ENCODE measurements at regions not wholly inside any gene's neighbourhood (a gene's known extent, or its start where the extent isn't known, plus 50 kb on each side); places are given as distances from the start of the nearest gene placed in this dataset.

- H3K36me3 ChIP-seq, result no peaks in the 10 kb centered on the region
- H3K9me3 ChIP-seq, result no peaks in the 10 kb centered on the region
- no peaks in the 10 kb centered on the region for H3K4me1 ChIP-seq
- intact Hi-C loops (cut with DNase I; ENCODE audit: low total_unique reads), result no loop called here
- no peak overlapping the region for H3K27ac ChIP-seq
- no peaks in the 10 kb centered on the region for H3K27me3 ChIP-seq
- H3K4me3 ChIP-seq, result no peak overlapping the region
- TF ChIP-seq, protein P1, sequence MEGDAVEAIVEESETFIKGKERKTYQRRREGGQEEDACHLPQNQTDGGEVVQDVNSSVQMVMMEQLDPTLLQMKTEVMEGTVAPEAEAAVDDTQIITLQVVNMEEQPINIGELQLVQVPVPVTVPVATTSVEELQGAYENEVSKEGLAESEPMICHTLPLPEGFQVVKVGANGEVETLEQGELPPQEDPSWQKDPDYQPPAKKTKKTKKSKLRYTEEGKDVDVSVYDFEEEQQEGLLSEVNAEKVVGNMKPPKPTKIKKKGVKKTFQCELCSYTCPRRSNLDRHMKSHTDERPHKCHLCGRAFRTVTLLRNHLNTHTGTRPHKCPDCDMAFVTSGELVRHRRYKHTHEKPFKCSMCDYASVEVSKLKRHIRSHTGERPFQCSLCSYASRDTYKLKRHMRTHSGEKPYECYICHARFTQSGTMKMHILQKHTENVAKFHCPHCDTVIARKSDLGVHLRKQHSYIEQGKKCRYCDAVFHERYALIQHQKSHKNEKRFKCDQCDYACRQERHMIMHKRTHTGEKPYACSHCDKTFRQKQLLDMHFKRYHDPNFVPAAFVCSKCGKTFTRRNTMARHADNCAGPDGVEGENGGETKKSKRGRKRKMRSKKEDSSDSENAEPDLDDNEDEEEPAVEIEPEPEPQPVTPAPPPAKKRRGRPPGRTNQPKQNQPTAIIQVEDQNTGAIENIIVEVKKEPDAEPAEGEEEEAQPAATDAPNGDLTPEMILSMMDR (IDR thresholded peaks at IDR 0.05), result no peak
- TF ChIP-seq POLR2AphosphoS5 (IDR thresholded peaks at IDR 0.05), result no peak
- no peak for TF ChIP-seq POLR2A (IDR thresholded peaks at IDR 0.05)
- no peak for DNase-seq (ENCODE audit: low spot score in 2 of 2)
These were observed 515.8 kb downstream of the SLITRK6 start for GRCh38 chr13:85283408-85283807.

DNA sequence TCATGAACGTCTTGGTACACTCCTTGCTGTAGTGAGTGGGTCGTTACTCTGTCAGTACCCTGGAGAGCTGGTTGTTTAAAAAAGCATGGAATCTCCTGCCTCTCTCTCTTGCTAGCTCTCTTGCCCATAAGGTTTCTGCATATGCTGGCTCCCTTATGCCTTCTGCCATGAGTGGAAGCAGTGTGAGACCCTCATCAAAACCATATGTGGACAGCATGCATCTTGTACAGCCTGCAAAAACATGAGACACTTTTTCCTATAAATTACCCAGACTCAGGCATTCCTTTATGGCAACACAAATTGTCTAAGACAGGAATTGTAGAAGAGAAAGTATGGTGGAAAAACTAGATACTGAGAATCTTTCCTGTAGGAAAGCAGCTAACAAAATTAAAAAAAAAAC lies 516.3 kb downstream of the SLITRK6 start:
- H3K27me3 ChIP-seq, result no peaks in the 10 kb centered on the region
- H3K4me3 ChIP-seq, result no peak overlapping the region
- no peak for TF ChIP-seq POLR2A (IDR thresholded peaks at IDR 0.05)
- TF ChIP-seq, protein P1 (IDR thresholded peaks at IDR 0.05), result no peak
- no peak for TF ChIP-seq POLR2AphosphoS5 (IDR thresholded peaks at IDR 0.05)
- DNase-seq (ENCODE audit: low spot score in 2 of 2), result no peak
- H3K4me1 ChIP-seq, result no peaks in the 10 kb centered on the region
- no peaks in the 10 kb centered on the region for H3K36me3 ChIP-seq
- H3K27ac ChIP-seq, result no peak overlapping the region
- intact Hi-C loops (cut with DNase I; ENCODE audit: low total_unique reads), result no loop called here
- H3K9me3 ChIP-seq, result no peaks in the 10 kb centered on the region

GRCh38 chr13:85278851-85279250 lies 520.4 kb downstream of the SLITRK6 start:
- H3K27me3 ChIP-seq, result no peaks in the 10 kb centered on the region
- DNase-seq (ENCODE audit: low spot score in 2 of 2), result no peak
- H3K27ac ChIP-seq, result no peak overlapping the region
- H3K36me3 ChIP-seq, result no peaks in the 10 kb centered on the region
- no peak overlapping the region for H3K4me3 ChIP-seq
- no peaks in the 10 kb centered on the region for H3K4me1 ChIP-seq
- H3K9me3 ChIP-seq, result no peaks in the 10 kb centered on the region
- intact Hi-C loops (cut with DNase I; ENCODE audit: low total_unique reads), result no loop called here
- TF ChIP-seq POLR2AphosphoS5 (IDR thresholded peaks at IDR 0.05) (no peak), POLR2A (IDR thresholded peaks at IDR 0.05) (no peak)
- TF ChIP-seq, protein P1 (IDR thresholded peaks at IDR 0.05), result no peak

DNA sequence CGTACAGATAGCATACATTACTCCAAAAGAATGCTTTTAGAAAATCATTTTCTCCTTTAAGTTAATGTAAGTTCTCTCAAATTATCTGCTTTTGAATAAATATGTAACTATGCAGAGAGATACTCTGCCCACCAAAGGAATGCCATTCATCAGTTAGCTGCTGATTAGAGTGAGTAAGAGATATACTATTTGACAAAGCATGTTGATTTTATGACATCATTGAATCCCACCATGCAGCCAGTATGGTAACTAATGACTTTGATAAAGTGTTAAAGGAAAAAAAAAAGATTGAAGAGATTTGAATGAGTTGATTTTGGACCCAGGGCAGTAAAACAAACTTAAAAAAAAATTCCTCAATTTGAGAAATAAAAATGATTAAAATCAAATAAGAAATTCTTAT lies 521.5 kb downstream of the SLITRK6 start:
- intact Hi-C loops (cut with DNase I; ENCODE audit: low total_unique reads), result no loop called here
- TF ChIP-seq POLR2AphosphoS5 (IDR thresholded peaks at IDR 0.05) (no peak), POLR2A (IDR thresholded peaks at IDR 0.05) (no peak)
- TF ChIP-seq, protein P1 (IDR thresholded peaks at IDR 0.05), result no peak
- no peaks in the 10 kb centered on the region for H3K4me1 ChIP-seq
- H3K36me3 ChIP-seq, result no peaks in the 10 kb centered on the region
- DNase-seq (ENCODE audit: low spot score in 2 of 2), result no peak
- H3K9me3 ChIP-seq, result no peaks in the 10 kb centered on the region
- H3K4me3 ChIP-seq, result no peak overlapping the region
- no peaks in the 10 kb centered on the region for H3K27me3 ChIP-seq
- H3K27ac ChIP-seq, result no peak overlapping the region

DNA sequence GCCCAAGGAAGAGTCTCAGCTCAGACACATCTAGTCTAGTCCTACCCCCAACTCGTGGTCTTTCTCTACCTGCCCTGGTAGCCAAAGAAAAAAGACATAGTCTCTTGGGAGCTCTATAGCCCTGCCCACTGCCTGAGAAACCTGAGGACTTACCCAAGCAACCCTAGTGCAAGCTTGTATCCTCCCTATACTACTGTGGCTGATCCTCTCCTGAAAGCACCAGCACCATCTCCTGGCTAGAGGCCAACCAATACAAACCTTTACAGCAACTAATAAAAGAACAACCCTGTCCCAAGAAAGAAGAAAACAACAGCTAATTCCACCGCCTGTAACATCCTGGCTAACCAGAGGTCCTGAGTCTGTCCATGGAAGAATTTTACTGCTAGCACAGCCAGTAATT lies 532.4 kb downstream of the SLITRK6 start:
- intact Hi-C loops (cut with DNase I; ENCODE audit: low total_unique reads), result no loop called here
- H3K36me3 ChIP-seq, result no peaks in the 10 kb centered on the region
- TF ChIP-seq POLR2A (IDR thresholded peaks at IDR 0.05) (no peak), POLR2AphosphoS5 (IDR thresholded peaks at IDR 0.05) (no peak)
- TF ChIP-seq, protein P1 (IDR thresholded peaks at IDR 0.05), result no peak
- no peak overlapping the region for H3K27ac ChIP-seq
- H3K9me3 ChIP-seq, result peaks cover 0 to 7% of the 10 kb centered on the region in 2 donors
- H3K4me3 ChIP-seq, result no peak overlapping the region
- H3K27me3 ChIP-seq, result no peaks in the 10 kb centered on the region
- DNase-seq (ENCODE audit: low spot score in 2 of 2), result no peak
- H3K4me1 ChIP-seq, result no peaks in the 10 kb centered on the region

Measured in breast epithelium (tissue), 4 donors.